ENCODE measurements at regions not wholly inside any gene's neighbourhood (a gene's known extent, or its start where the extent isn't known, plus 50 kb on each side); places are given as distances from the start of the nearest gene placed in this dataset.

- Histone ChIP-seq H4K8ac (replicated peaks; ENCODE audit: insufficient read length, low read depth, low read length) (no peak overlapping the region), H2BK120ac (ENCODE audit: low read depth, low read length, poor library complexity, severe bottlenecking) (no peak overlapping the region), H4K20me1 (ENCODE audit: control insufficient read depth, insufficient read depth, insufficient read length) (no peaks in the 10 kb centered on the region), H3T11ph (ENCODE audit: low read length) (no peak overlapping the region), H2BK15ac (ENCODE audit: low read depth, low read length) (no peak overlapping the region), H3K4me1 (ENCODE audit: insufficient read depth, low read length) (peaks cover 2% of the 10 kb centered on the region; the same call in 1 of the 2 replicates), H3K4me2 (ENCODE audit: insufficient read depth, insufficient read length, low read length) (no peak overlapping the region), H3K14ac (ENCODE audit: insufficient read depth, low read length) (no peak overlapping the region), H3K56ac (ENCODE audit: insufficient read length, low read depth, low read length) (no peak overlapping the region), H3K79me2 (ENCODE audit: insufficient read depth, low read length) (no peaks in the 10 kb centered on the region), H2BK5ac (ENCODE audit: insufficient read length, low read length) (no peak overlapping the region), H2BK20ac (ENCODE audit: low read depth, low read length, poor library complexity, severe bottlenecking) (no peak overlapping the region), H3K4ac (ENCODE audit: low read depth, low read length) (no peak overlapping the region), H3K79me1 (ENCODE audit: insufficient read depth, low read depth, low read length, poor library complexity, severe bottlenecking) (no peaks in the 10 kb centered on the region), H3K23ac (ENCODE audit: insufficient read length, low read depth, low read length) (no peak overlapping the region), H4K5ac (ENCODE audit: insufficient read length, low read depth, low read length) (no peak overlapping the region), H2BK12ac (ENCODE audit: insufficient read length, low read depth, low read length) (no peak overlapping the region), H2AK5ac (ENCODE audit: insufficient read length, low read length) (no peak overlapping the region), H3K18ac (ENCODE audit: insufficient read length, low read depth, low read length) (no peak overlapping the region), H3K23me2 (ENCODE audit: insufficient read length, low read depth, low read length, poor library complexity, severe bottlenecking) (no peaks in the 10 kb centered on the region), H4K91ac (ENCODE audit: insufficient read length, low read depth, low read length) (no peak overlapping the region), H3K9me3 (ENCODE audit: control insufficient read depth, low read depth, low read length) (no peaks in the 10 kb centered on the region), H3K27ac (ENCODE audit: insufficient read length, low read depth, low read length) (no peak overlapping the region), H3K27me3 (ENCODE audit: insufficient read depth, low read length) (no peaks in the 10 kb centered on the region), H2AFZ (ENCODE audit: low read length) (no peak overlapping the region), H3K9ac (ENCODE audit: extremely low read depth, insufficient read length, low read length) (no peak overlapping the region)
- Mint-ChIP-seq H3K36me3 (ENCODE audit: insufficient read depth in 1 of 3, low read depth in 3 of 3) (peaks cover 0 to 4% (median 0%) of the 10 kb centered on the region in 3 experiments; a peak in 1 of 7 replicates), H3K4me3 (no peak overlapping the region), H3K27ac (no peak overlapping the region), H3K4me1 (peaks cover 2 to 3% of the 10 kb centered on the region in 2 experiments; a peak in 2 of 4 replicates), H3K9me3 (peaks cover 0 to 2% of the 10 kb centered on the region in 2 experiments; a peak in 1 of 5 replicates), H3K27me3 (ENCODE audit: low read depth) (no peaks in the 10 kb centered on the region)
- no CpG with 5 or more reads among the region's 2 CpGs for WGBS (ENCODE audit: extremely low coverage, insufficient read length, low lambda C conversion rate)
- TF ChIP-seq CTCF (conservative IDR thresholded peaks at IDR 0.05) = no peak
- DNase-seq = no peak
Measured at GRCh38 chr10:62634576-62634975, 169.9 kb upstream of the ADO start.

All from H9 (cell line).